ENCODE measurements at regions not wholly inside any gene's neighbourhood (a gene's known extent, or its start where the extent isn't known, plus 50 kb on each side); places are given as distances from the start of the nearest gene placed in this dataset.
"Not testable (repeated sequence)": the region's sequence is repeated elsewhere in the genome, so short reads cannot be mapped to it uniquely, and the experiment has no call there.

- DNase-seq (no peak), ATAC-seq (no peak)
- H3K4me1 Mint-ChIP-seq = no peaks in the 10 kb centered on the region
- H3K36me3 Mint-ChIP-seq (ENCODE audit: low read depth) = no peaks in the 10 kb centered on the region
- no peaks in the 10 kb centered on the region for H3K27me3 Mint-ChIP-seq
- no peaks in the 10 kb centered on the region for H3K9me3 ChIP-seq (ENCODE audit: control insufficient read depth, low read length, poor library complexity, severe bottlenecking)
- H3K27ac Mint-ChIP-seq = no peak overlapping the region
- H3K4me3 Mint-ChIP-seq = no peak overlapping the region
Observed at GRCh38 chrX:122279746-122280145, 904.3 kb upstream of the GRIA3 start.

- not testable (repeated sequence) for H3K4me3 Mint-ChIP-seq; DNase-seq; H3K36me3 Mint-ChIP-seq (ENCODE audit: low read depth); H3K27me3 Mint-ChIP-seq; H3K4me1 Mint-ChIP-seq; H3K9me3 ChIP-seq (ENCODE audit: control insufficient read depth, low read length, poor library complexity, severe bottlenecking); ATAC-seq; H3K27ac Mint-ChIP-seq
Observed at GRCh38 chrX:122299822-122300221, 884.3 kb upstream of the GRIA3 start.

GRCh38 chrX:122301491-122301890 lies 882.6 kb upstream of the GRIA3 start:
- no peaks in the 10 kb centered on the region for H3K36me3 Mint-ChIP-seq (ENCODE audit: low read depth)
- H3K27me3 Mint-ChIP-seq = no peaks in the 10 kb centered on the region
- DNase-seq (no peak), ATAC-seq (no peak)
- H3K4me3 Mint-ChIP-seq = no peak overlapping the region
- no peaks in the 10 kb centered on the region for H3K9me3 ChIP-seq (ENCODE audit: control insufficient read depth, low read length, poor library complexity, severe bottlenecking)
- H3K27ac Mint-ChIP-seq = no peak overlapping the region
- peaks cover 2% of the 10 kb centered on the region for H3K4me1 Mint-ChIP-seq

- no peak overlapping the region for H3K27ac Mint-ChIP-seq
- no peak overlapping the region for H3K4me3 Mint-ChIP-seq
- ATAC-seq (no peak), DNase-seq (no peak)
- no peaks in the 10 kb centered on the region for H3K36me3 Mint-ChIP-seq (ENCODE audit: low read depth)
- peaks cover 2% of the 10 kb centered on the region for H3K4me1 Mint-ChIP-seq
- peaks cover under 1% of the 10 kb centered on the region for H3K9me3 ChIP-seq (ENCODE audit: control insufficient read depth, low read length, poor library complexity, severe bottlenecking)
- H3K27me3 Mint-ChIP-seq = no peaks in the 10 kb centered on the region
Observed at GRCh38 chrX:122303761-122304160, 880.3 kb upstream of the GRIA3 start.

GRCh38 chrX:122344816-122345215 lies 839.3 kb upstream of the GRIA3 start:
- no peak overlapping the region for H3K4me3 Mint-ChIP-seq
- H3K27ac Mint-ChIP-seq = no peak overlapping the region
- DNase-seq = no peak
- no peak for ATAC-seq
- no peaks in the 10 kb centered on the region for H3K36me3 Mint-ChIP-seq (ENCODE audit: low read depth)
- H3K4me1 Mint-ChIP-seq = no peaks in the 10 kb centered on the region
- H3K9me3 ChIP-seq (ENCODE audit: control insufficient read depth, low read length, poor library complexity, severe bottlenecking) = no peaks in the 10 kb centered on the region
- H3K27me3 Mint-ChIP-seq = no peaks in the 10 kb centered on the region

GRCh38 chrX:122363112-122363795 lies 820.8 kb upstream of the GRIA3 start:
- no peak for ATAC-seq
- no peaks in the 10 kb centered on the region for H3K36me3 Mint-ChIP-seq (ENCODE audit: low read depth)
- H3K9me3 ChIP-seq (ENCODE audit: control insufficient read depth, low read length, poor library complexity, severe bottlenecking) = no peaks in the 10 kb centered on the region
- no peaks in the 10 kb centered on the region for H3K27me3 Mint-ChIP-seq
- no peak overlapping the region for H3K4me3 Mint-ChIP-seq
- no peak for DNase-seq
- H3K27ac Mint-ChIP-seq = no peak overlapping the region
- no peaks in the 10 kb centered on the region for H3K4me1 Mint-ChIP-seq

- not testable (repeated sequence) for H3K36me3 Mint-ChIP-seq (ENCODE audit: low read depth); H3K9me3 ChIP-seq (ENCODE audit: control insufficient read depth, low read length, poor library complexity, severe bottlenecking); H3K4me1 Mint-ChIP-seq; H3K27ac Mint-ChIP-seq; ATAC-seq; H3K27me3 Mint-ChIP-seq; H3K4me3 Mint-ChIP-seq; DNase-seq
Observed at GRCh38 chrX:122375533-122375932, 808.5 kb upstream of the GRIA3 start.

GRCh38 chrX:122389005-122389404 lies 795.1 kb upstream of the GRIA3 start:
- no peaks in the 10 kb centered on the region for H3K9me3 ChIP-seq (ENCODE audit: control insufficient read depth, low read length, poor library complexity, severe bottlenecking)
- Mint-ChIP-seq H3K27me3 (no peaks in the 10 kb centered on the region), H3K27ac (no peak overlapping the region), H3K4me1 (no peaks in the 10 kb centered on the region), H3K36me3 (ENCODE audit: low read depth) (no peaks in the 10 kb centered on the region), H3K4me3 (no peak overlapping the region)
- DNase-seq (no peak), ATAC-seq (no peak)

- DNase-seq = no peak
- Mint-ChIP-seq H3K36me3 (ENCODE audit: low read depth) (no peaks in the 10 kb centered on the region), H3K27ac (no peak overlapping the region), H3K4me3 (no peak overlapping the region), H3K4me1 (no peaks in the 10 kb centered on the region), H3K27me3 (no peaks in the 10 kb centered on the region)
- no peaks in the 10 kb centered on the region for H3K9me3 ChIP-seq (ENCODE audit: control insufficient read depth, low read length, poor library complexity, severe bottlenecking)
- ATAC-seq = no peak
Observed at GRCh38 chrX:122418758-122419157, 765.3 kb upstream of the GRIA3 start.

GRCh38 chrX:122421434-122422121 lies 762.5 kb upstream of the GRIA3 start:
- ATAC-seq = no peak
- no peaks in the 10 kb centered on the region for H3K27me3 Mint-ChIP-seq
- DNase-seq = no peak
- H3K4me1 Mint-ChIP-seq = no peaks in the 10 kb centered on the region
- no peak overlapping the region for H3K4me3 Mint-ChIP-seq
- H3K27ac Mint-ChIP-seq = no peak overlapping the region
- H3K36me3 Mint-ChIP-seq (ENCODE audit: low read depth) = no peaks in the 10 kb centered on the region
- no peaks in the 10 kb centered on the region for H3K9me3 ChIP-seq (ENCODE audit: control insufficient read depth, low read length, poor library complexity, severe bottlenecking)

- DNase-seq (no peak), ATAC-seq (no peak)
- H3K27me3 Mint-ChIP-seq = no peaks in the 10 kb centered on the region
- H3K4me3 Mint-ChIP-seq = no peak overlapping the region
- no peak overlapping the region for H3K27ac Mint-ChIP-seq
- H3K36me3 Mint-ChIP-seq (ENCODE audit: low read depth) = no peaks in the 10 kb centered on the region
- no peaks in the 10 kb centered on the region for H3K9me3 ChIP-seq (ENCODE audit: control insufficient read depth, low read length, poor library complexity, severe bottlenecking)
- H3K4me1 Mint-ChIP-seq = no peaks in the 10 kb centered on the region
Observed at GRCh38 chrX:122422547-122422946, 761.5 kb upstream of the GRIA3 start.

GRCh38 chrX:122434942-122435341 lies 749.1 kb upstream of the GRIA3 start:
- DNase-seq (no peak), ATAC-seq (no peak)
- Mint-ChIP-seq H3K4me1 (no peaks in the 10 kb centered on the region), H3K36me3 (ENCODE audit: low read depth) (no peaks in the 10 kb centered on the region), H3K27me3 (no peaks in the 10 kb centered on the region), H3K27ac (no peak overlapping the region), H3K4me3 (no peak overlapping the region)
- no peaks in the 10 kb centered on the region for H3K9me3 ChIP-seq (ENCODE audit: control insufficient read depth, low read length, poor library complexity, severe bottlenecking)

- no peaks in the 10 kb centered on the region for H3K36me3 Mint-ChIP-seq (ENCODE audit: low read depth)
- H3K9me3 ChIP-seq (ENCODE audit: control insufficient read depth, low read length, poor library complexity, severe bottlenecking) = no peaks in the 10 kb centered on the region
- DNase-seq = no peak
- no peak for ATAC-seq
- H3K27me3 Mint-ChIP-seq = no peaks in the 10 kb centered on the region
- no peak overlapping the region for H3K27ac Mint-ChIP-seq
- no peaks in the 10 kb centered on the region for H3K4me1 Mint-ChIP-seq
- no peak overlapping the region for H3K4me3 Mint-ChIP-seq
Observed at GRCh38 chrX:122439831-122440230, 744.2 kb upstream of the GRIA3 start.

- ATAC-seq (no peak), DNase-seq (no peak)
- H3K9me3 ChIP-seq (ENCODE audit: control insufficient read depth, low read length, poor library complexity, severe bottlenecking) = no peaks in the 10 kb centered on the region
- no peaks in the 10 kb centered on the region for H3K36me3 Mint-ChIP-seq (ENCODE audit: low read depth)
- no peak overlapping the region for H3K4me3 Mint-ChIP-seq
- no peak overlapping the region for H3K27ac Mint-ChIP-seq
- H3K27me3 Mint-ChIP-seq = no peaks in the 10 kb centered on the region
- no peaks in the 10 kb centered on the region for H3K4me1 Mint-ChIP-seq
Observed at GRCh38 chrX:122440832-122441231, 743.2 kb upstream of the GRIA3 start.

Data from T-helper 17 cell (primary cell).